Stomach (tissue), 4 donors: ENCODE measurements at regions not wholly inside any gene's neighbourhood (a gene's known extent, or its start where the extent isn't known, plus 50 kb on each side); places are given as distances from the start of the nearest gene placed in this dataset.

Experiments
- CTCF ChIP-seq, 7 experiments: fragments of 450-650 bp in 4 of 7; fragments of 200-600 bp in 3 of 7; sonication (generic) in 3 of 7; IDR thresholded peaks; one replicate each; pipeline ENCODE4 v1.5.1; 2016 to 2019; ENCODE audit warnings: antibody characterized with exemption in 7 of 7, control low read depth in 2 of 7, mild to moderate bottlenecking in 1 of 7
- EP300 ChIP-seq: sonication (generic); formaldehyde crosslinking; IDR thresholded peaks from one replicate; pipeline ENCODE4 v1.6.1; 2017; ENCODE audit warnings: antibody characterized with exemption
- POLR2A ChIP-seq, 4 donors: fragments of 450-650 bp; IDR thresholded peaks; one replicate each; pipeline ENCODE4 v1.6.1; 2016; ENCODE audit warnings: antibody characterized with exemption in 4 of 4, control low read depth in 2 of 4, mild to moderate bottlenecking in 1 of 4, moderate library complexity in 1 of 4
- POLR2AphosphoS5 ChIP-seq, 3 donors: sonication (generic); formaldehyde crosslinking; IDR thresholded peaks; one replicate each; pipeline ENCODE4 v1.6.1; 2016; ENCODE audit warnings: antibody characterized with exemption in 3 of 3

GRCh38 chr3:78317774-78318173, 1277.9 kb downstream of the ROBO2 start:
- TF ChIP-seq CTCF (IDR thresholded peaks at IDR 0.05) (no peak), POLR2AphosphoS5 (IDR thresholded peaks at IDR 0.05) (no peak), EP300 (no peak), POLR2A (IDR thresholded peaks at IDR 0.05) (no peak)
